Endodermal cell (in vitro differentiated cells): ENCODE measurements at regions not wholly inside any gene's neighbourhood (a gene's known extent, or its start where the extent isn't known, plus 50 kb on each side); places are given as distances from the start of the nearest gene placed in this dataset.

Experiments used
- DNase-seq: peaks from one replicate; pipeline ENCODE4 v3.0.0-alpha.2; 2017
- H3K27ac ChIP-seq: 2 replicates; pipeline ENCODE4 v1.5.1; 2013; ENCODE audit warnings: mild to moderate bottlenecking, low read depth, low read length, moderate library complexity
- H3K27me3 ChIP-seq: 2 replicates; pipeline ENCODE4 v1.6.1; 2013; ENCODE audit warnings: mild to moderate bottlenecking, low read length, moderate library complexity; ENCODE audit not compliant: insufficient read depth, control insufficient read depth, poor library complexity, severe bottlenecking
- H3K36me3 ChIP-seq: 2 replicates; pipeline ENCODE4 v1.7.0; 2013; ENCODE audit warnings: mild to moderate bottlenecking, low read length, moderate library complexity; ENCODE audit not compliant: control insufficient read depth, insufficient read depth
- H3K4me1 ChIP-seq: one replicate; pipeline ENCODE4 v1.7.0; 2013; ENCODE audit warnings: low read length; ENCODE audit not compliant: control insufficient read depth, insufficient read depth
- H3K4me3 ChIP-seq: 2 replicates; pipeline ENCODE4 v1.5.1; 2013; ENCODE audit warnings: mild to moderate bottlenecking, low read length, moderate library complexity
- H3K9ac ChIP-seq: 2 replicates; pipeline ENCODE4 v1.6.1; 2013; ENCODE audit warnings: mild to moderate bottlenecking, low read length, moderate library complexity; ENCODE audit not compliant: poor library complexity, severe bottlenecking; ENCODE audit errors: extremely low read depth
- H3K9me3 ChIP-seq: 2 replicates; pipeline ENCODE4 v1.6.1; 2013; ENCODE audit warnings: mild to moderate bottlenecking, low read length, moderate library complexity; ENCODE audit not compliant: control insufficient read depth
- H3K27ac Mint-ChIP-seq: 2 replicates; pipeline ENCODE4 v1.8.0; 2020; ENCODE audit warnings: mixed read lengths
- H3K27me3 Mint-ChIP-seq: 2 replicates; pipeline ENCODE4 v1.8.0; 2021; ENCODE audit warnings: mild to moderate bottlenecking, mixed read lengths; ENCODE audit not compliant: insufficient read depth
- H3K36me3 Mint-ChIP-seq: 2 replicates; pipeline ENCODE4 v1.8.0; 2020; ENCODE audit warnings: low read depth, mixed read lengths
- H3K4me1 Mint-ChIP-seq: 2 replicates; pipeline ENCODE4 v1.8.0; 2020; ENCODE audit warnings: mixed read lengths
- H3K4me3 Mint-ChIP-seq: 2 replicates; pipeline ENCODE4 v1.8.0; 2020; ENCODE audit warnings: mild to moderate bottlenecking, moderate library complexity, mixed read lengths
- H3K9me3 Mint-ChIP-seq: 2 replicates; pipeline ENCODE4 v1.8.0; 2020; ENCODE audit warnings: mild to moderate bottlenecking, mixed read lengths
- CTCF ChIP-seq: fragments of 200-600 bp; sonication (generic); conservative IDR thresholded peaks from 2 replicates; pipeline ENCODE4 v1.5.0; 2021; ENCODE audit warnings: antibody characterized with exemption, mild to moderate bottlenecking
- WGBS, 2 experiments: methylation state at CpG; one replicate each; pipeline versions ENCODE4 v1.1.5 to v1.1.7; 2013; ENCODE audit warnings: missing lambda C conversion rate in 2 of 2, mixed read lengths in 1 of 2; ENCODE audit not compliant: insufficient coverage in 1 of 2, insufficient read length in 1 of 2; 5-methylcytosine and 5-hydroxymethylcytosine counted together

- Mint-ChIP-seq H3K4me3 (no peak overlapping the region), H3K27ac (no peak overlapping the region), H3K4me1 (peaks cover 10% of the 10 kb centered on the region), H3K9me3 (no peaks in the 10 kb centered on the region), H3K27me3 (no peaks in the 10 kb centered on the region), H3K36me3 (no peaks in the 10 kb centered on the region)
- no peak overlapping the region for H3K4me3 ChIP-seq
- H3K4me1 ChIP-seq = peaks cover 4% of the 10 kb centered on the region
- no peak overlapping the region for H3K9ac ChIP-seq
- TF ChIP-seq CTCF = no peak
- 94% methylated on average over 4 of the region's 4 CpGs; no CpG with 5 or more reads in 1 of the 2 experiments for WGBS, 2 experiments
- no peaks in the 10 kb centered on the region for H3K9me3 ChIP-seq
- no peaks in the 10 kb centered on the region for H3K27me3 ChIP-seq
- DNase-seq = peak; percentile 53
- no peak overlapping the region for H3K27ac ChIP-seq
- H3K36me3 ChIP-seq = no peaks in the 10 kb centered on the region
Measured at GRCh38 chr2:189254268-189254883, 74.8 kb upstream of the COL5A2 start.

- no peaks in the 10 kb centered on the region for H3K36me3 ChIP-seq
- no peaks in the 10 kb centered on the region for H3K36me3 Mint-ChIP-seq
- no peak overlapping the region for H3K4me3 ChIP-seq
- no peaks in the 10 kb centered on the region for H3K27me3 ChIP-seq
- no peak for TF ChIP-seq CTCF
- H3K27me3 Mint-ChIP-seq = no peaks in the 10 kb centered on the region
- H3K4me1 ChIP-seq = peaks cover 4% of the 10 kb centered on the region
- H3K27ac ChIP-seq = no peak overlapping the region
- H3K9me3 Mint-ChIP-seq = no peaks in the 10 kb centered on the region
- no peak for DNase-seq
- peaks cover 10% of the 10 kb centered on the region for H3K4me1 Mint-ChIP-seq
- H3K9me3 ChIP-seq = no peaks in the 10 kb centered on the region
- WGBS, 2 experiments = 96% methylated on average over 3 of the region's 3 CpGs; no CpG with 5 or more reads in 1 of the 2 experiments
- no peak overlapping the region for H3K4me3 Mint-ChIP-seq
- no peak overlapping the region for H3K9ac ChIP-seq
- no peak overlapping the region for H3K27ac Mint-ChIP-seq
Measured at GRCh38 chr2:189255711-189256110, 76.2 kb upstream of the COL5A2 start.

GRCh38 chr2:189258616-189259365, 79.2 kb upstream of the COL5A2 start:
- Mint-ChIP-seq H3K27ac (no peak overlapping the region), H3K4me3 (no peak overlapping the region), H3K4me1 (peaks cover 4% of the 10 kb centered on the region), H3K27me3 (no peaks in the 10 kb centered on the region), H3K36me3 (no peaks in the 10 kb centered on the region), H3K9me3 (no peaks in the 10 kb centered on the region)
- Histone ChIP-seq H3K27me3 (no peaks in the 10 kb centered on the region), H3K9me3 (no peaks in the 10 kb centered on the region), H3K27ac (no peak overlapping the region), H3K4me1 (peaks cover 1% of the 10 kb centered on the region), H3K36me3 (no peaks in the 10 kb centered on the region), H3K9ac (no peak overlapping the region), H3K4me3 (no peak overlapping the region)
- TF ChIP-seq CTCF = no peak
- 91 to 98% methylated on average over 6 of the region's 6 CpGs for WGBS, 2 experiments
- no peak for DNase-seq
